ENCODE measurements at regions not wholly inside any gene's neighbourhood (a gene's known extent, or its start where the extent isn't known, plus 50 kb on each side); places are given as distances from the start of the nearest gene placed in this dataset.

GRCh38 chr5:121681229-121681855, 170.3 kb upstream of the FTMT start:
- ChIA-PET CTCF (no interaction called here), POLR2A (no interaction called here)
- peak; percentile 42 for TF ChIP-seq SETDB1 (IDR thresholded peaks at IDR 0.05; ENCODE audit: insufficient read length, low read length)
- no peak for TF ChIP-seq ZNF37A (tag by site-specific recombination; IDR thresholded peaks at IDR 0.05)
- no peak for TF ChIP-seq ZNF621 (tag by site-specific recombination; IDR thresholded peaks at IDR 0.05)
- no peak for TF ChIP-seq ZBTB48 (tag by site-specific recombination; IDR thresholded peaks at IDR 0.05)
- H3K4me3 ChIP-seq (ENCODE audit: low read depth, low read length), result no peak overlapping the region
- H3K36me3 ChIP-seq (ENCODE audit: control insufficient read depth in 2 of 2, insufficient read depth in 1 of 2, low read length in 2 of 2), result no peaks in the 10 kb centered on the region
- no peaks in the 10 kb centered on the region for H3K9me3 ChIP-seq (ENCODE audit: control insufficient read depth, insufficient read depth, low read depth, low read length)
- no peaks in the 10 kb centered on the region for H3K4me1 ChIP-seq (ENCODE audit: control insufficient read depth, insufficient read depth, low read length)
- H3K27ac ChIP-seq (ENCODE audit: extremely low read depth, low read depth, low read length), result no peak overlapping the region

DNA sequence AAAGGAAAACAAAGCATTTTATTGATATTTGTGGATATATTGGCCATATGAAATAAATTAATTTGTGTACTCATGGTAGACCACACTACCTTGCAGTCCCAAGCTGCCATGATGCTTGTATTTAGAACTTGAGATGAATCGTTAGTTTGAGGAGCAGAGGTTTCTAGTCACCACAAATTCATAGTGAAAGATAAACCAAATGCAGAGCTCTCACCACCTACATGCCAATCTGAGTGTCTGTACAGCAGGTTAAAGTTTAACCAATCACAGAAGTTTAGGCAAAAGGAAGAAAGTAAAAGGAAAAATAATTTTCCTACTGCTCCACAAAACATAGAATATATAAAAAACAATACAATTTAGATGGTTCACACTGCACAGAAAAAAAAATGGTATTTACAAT, 163.6 kb upstream of the FTMT start:
- H3K27ac ChIP-seq (ENCODE audit: extremely low read depth, low read depth, low read length), result no peak overlapping the region
- H3K36me3 ChIP-seq (ENCODE audit: control insufficient read depth in 2 of 2, insufficient read depth in 1 of 2, low read length in 2 of 2), result no peaks in the 10 kb centered on the region
- POLR2A ChIA-PET, result no interaction called here
- no peak for TF ChIP-seq ZSCAN23 (tag by site-specific recombination; IDR thresholded peaks at IDR 0.05)
- TF ChIP-seq ZFP3 (tag by site-specific recombination; IDR thresholded peaks at IDR 0.05; ENCODE audit: low read depth), result no peak
- TF ChIP-seq ZBTB8A (tag by site-specific recombination; IDR thresholded peaks at IDR 0.05), result no peak
- TF ChIP-seq ZNF544 (tag by site-specific recombination; IDR thresholded peaks at IDR 0.05), result no peak
- no peak for TF ChIP-seq ZNF433 (tag by site-specific recombination; IDR thresholded peaks at IDR 0.05; ENCODE audit: low read depth)
- no peak for TF ChIP-seq ZBTB20 (tag by site-specific recombination; IDR thresholded peaks at IDR 0.05)
- no peak for TF ChIP-seq ZNF391 (tag by site-specific recombination; IDR thresholded peaks at IDR 0.05; ENCODE audit: borderline replicate concordance, low read depth)
- no peak for TF ChIP-seq SCRT1 (tag by site-specific recombination; IDR thresholded peaks at IDR 0.05; ENCODE audit: borderline replicate concordance)
- TF ChIP-seq ZNF549 (tag by site-specific recombination; IDR thresholded peaks at IDR 0.05), result no peak
- TF ChIP-seq OSR2 (tag by site-specific recombination; IDR thresholded peaks at IDR 0.05), result no peak
- TF ChIP-seq ZNF354C (tag by site-specific recombination; IDR thresholded peaks at IDR 0.05; ENCODE audit: borderline replicate concordance, low read depth), result no peak
- no peak for TF ChIP-seq ZEB2 (tag by site-specific recombination; IDR thresholded peaks at IDR 0.05)
- TF ChIP-seq ZNF501 (tag by site-specific recombination; IDR thresholded peaks at IDR 0.05), result no peak
- H3K4me3 ChIP-seq (ENCODE audit: low read depth, low read length), result no peak overlapping the region
- H3K9me3 ChIP-seq (ENCODE audit: control insufficient read depth, insufficient read depth, low read depth, low read length), result no peaks in the 10 kb centered on the region
- CTCF ChIA-PET, result interaction anchor here (0.7 kb wide), 1 partner anchor 1067 kb away, joined by 4 read pairs; no protein-coding TSS in a partner anchor
- H3K4me1 ChIP-seq (ENCODE audit: control insufficient read depth, insufficient read depth, low read length), result 0 out of 2 replicates have a peak, but pooled peaks cover 3% of the 10 kb centered on the region

DNA sequence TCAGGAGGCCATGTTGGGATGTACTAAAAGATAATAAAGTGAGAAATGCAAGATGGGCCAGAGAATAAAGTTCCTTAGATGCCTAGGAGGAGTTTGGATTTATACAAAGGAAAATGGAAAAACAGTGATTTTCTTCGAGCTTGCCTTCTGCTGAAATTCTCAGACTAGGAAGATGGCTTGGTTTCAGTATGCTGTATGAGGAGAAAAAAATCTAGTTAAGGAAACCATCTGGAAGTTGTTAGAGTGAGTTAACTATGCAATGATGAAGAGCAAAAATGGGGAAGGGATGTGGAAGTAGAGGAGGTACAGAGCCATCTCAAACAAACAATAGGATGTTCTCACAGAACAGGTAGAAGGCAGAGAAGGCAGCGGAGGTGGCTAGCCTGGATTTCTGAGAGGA, 162.9 kb upstream of the FTMT start:
- ChIA-PET CTCF (interaction anchor here (0.7 kb wide), 1 partner anchor 1068 kb away, joined by 4 read pairs; no protein-coding TSS in a partner anchor), POLR2A (no interaction called here)
- Histone ChIP-seq H3K9me3 (ENCODE audit: control insufficient read depth, insufficient read depth, low read depth, low read length) (no peaks in the 10 kb centered on the region), H3K27ac (ENCODE audit: extremely low read depth, low read depth, low read length) (no peak overlapping the region), H3K4me3 (ENCODE audit: low read depth, low read length) (no peak overlapping the region), H3K36me3 (ENCODE audit: control insufficient read depth in 2 of 2, insufficient read depth in 1 of 2, low read length in 2 of 2) (no peaks in the 10 kb centered on the region), H3K4me1 (ENCODE audit: control insufficient read depth, insufficient read depth, low read length) (0 out of 2 replicates have a peak, but pooled peaks cover 3% of the 10 kb centered on the region)
- TF ChIP-seq ZNF510 (tag by site-specific recombination; IDR thresholded peaks at IDR 0.05; ENCODE audit: insufficient replicate concordance), result no peak
- TF ChIP-seq ZNF140 (tag by site-specific recombination; IDR thresholded peaks at IDR 0.05), result no peak
- TF ChIP-seq ZNF76 (tag by site-specific recombination; IDR thresholded peaks at IDR 0.05; ENCODE audit: borderline replicate concordance, low read depth), result no peak
- no peak for TF ChIP-seq ZEB2 (tag by site-specific recombination; IDR thresholded peaks at IDR 0.05)
- TF ChIP-seq ZNF2 (tag by site-specific recombination; IDR thresholded peaks at IDR 0.05), result no peak
- TF ChIP-seq MZF1 (tag by site-specific recombination; IDR thresholded peaks at IDR 0.05; ENCODE audit: borderline replicate concordance), result no peak
- no peak for TF ChIP-seq ZNF416 (tag by site-specific recombination; IDR thresholded peaks at IDR 0.05)
- TF ChIP-seq ZNF658 (tag by site-specific recombination; IDR thresholded peaks at IDR 0.05), result no peak
- no peak for TF ChIP-seq SP7 (tag by site-specific recombination; IDR thresholded peaks at IDR 0.05)
